ENCODE measurements at regions not wholly inside any gene's neighbourhood (a gene's known extent, or its start where the extent isn't known, plus 50 kb on each side); places are given as distances from the start of the nearest gene placed in this dataset.
"Not testable (repeated sequence)": the region's sequence is repeated elsewhere in the genome, so short reads cannot be mapped to it uniquely, and the experiment has no call there.

DNA sequence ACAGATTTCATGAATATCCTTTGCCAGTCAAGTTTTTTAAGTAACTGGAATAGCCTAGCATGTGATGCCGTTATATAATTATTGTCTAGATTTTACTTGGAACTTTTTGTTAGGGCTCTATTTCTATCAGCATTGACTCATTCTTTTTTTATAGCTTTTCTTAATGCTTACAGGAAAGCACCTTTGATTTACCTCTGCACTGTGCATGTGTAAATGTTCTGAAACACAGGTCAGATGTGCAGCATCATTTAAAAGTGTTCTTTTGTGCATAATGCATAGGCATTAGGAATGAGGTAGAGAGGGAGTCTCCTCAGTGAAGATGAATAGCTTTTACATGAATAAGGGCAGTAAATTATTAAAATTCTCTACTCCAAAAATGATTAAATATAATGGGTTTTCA, 669.3 kb upstream of the MBL2 start:
- no peaks in the 10 kb centered on the region for H4K20me1 ChIP-seq (ENCODE audit: low read depth)
- no peaks in the 10 kb centered on the region for H3F3A ChIP-seq (ENCODE audit: low read depth)
- no peak overlapping the region for H3K4me2 ChIP-seq
- peaks cover 3% of the 10 kb centered on the region for H3K4me1 Mint-ChIP-seq
- no peaks in the 10 kb centered on the region for H3K36me3 ChIP-seq
- H3K27me3 Mint-ChIP-seq (ENCODE audit: insufficient read depth, low read depth): peaks cover 2% of the 10 kb centered on the region
- no peak overlapping the region for H3K27ac ChIP-seq
- DNase-seq (ENCODE audit: low spot score): no peak
- H3K9ac ChIP-seq: no peak overlapping the region
- no peaks in the 10 kb centered on the region for H3K9me3 ChIP-seq (ENCODE audit: low read depth)
- H3K4me1 ChIP-seq: peaks cover 12% of the 10 kb centered on the region
- no peaks in the 10 kb centered on the region for H3K79me2 ChIP-seq (ENCODE audit: low read depth)
- TF ChIP-seq EZH2 (IDR thresholded peaks at IDR 0.05) (no peak), EZH2phosphoT487 (IDR thresholded peaks at IDR 0.05) (no peak)
- TF ChIP-seq, protein P1, sequence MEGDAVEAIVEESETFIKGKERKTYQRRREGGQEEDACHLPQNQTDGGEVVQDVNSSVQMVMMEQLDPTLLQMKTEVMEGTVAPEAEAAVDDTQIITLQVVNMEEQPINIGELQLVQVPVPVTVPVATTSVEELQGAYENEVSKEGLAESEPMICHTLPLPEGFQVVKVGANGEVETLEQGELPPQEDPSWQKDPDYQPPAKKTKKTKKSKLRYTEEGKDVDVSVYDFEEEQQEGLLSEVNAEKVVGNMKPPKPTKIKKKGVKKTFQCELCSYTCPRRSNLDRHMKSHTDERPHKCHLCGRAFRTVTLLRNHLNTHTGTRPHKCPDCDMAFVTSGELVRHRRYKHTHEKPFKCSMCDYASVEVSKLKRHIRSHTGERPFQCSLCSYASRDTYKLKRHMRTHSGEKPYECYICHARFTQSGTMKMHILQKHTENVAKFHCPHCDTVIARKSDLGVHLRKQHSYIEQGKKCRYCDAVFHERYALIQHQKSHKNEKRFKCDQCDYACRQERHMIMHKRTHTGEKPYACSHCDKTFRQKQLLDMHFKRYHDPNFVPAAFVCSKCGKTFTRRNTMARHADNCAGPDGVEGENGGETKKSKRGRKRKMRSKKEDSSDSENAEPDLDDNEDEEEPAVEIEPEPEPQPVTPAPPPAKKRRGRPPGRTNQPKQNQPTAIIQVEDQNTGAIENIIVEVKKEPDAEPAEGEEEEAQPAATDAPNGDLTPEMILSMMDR (IDR thresholded peaks at IDR 0.05): no peak
- peaks cover 5% of the 10 kb centered on the region for H3K9me3 Mint-ChIP-seq
- H2AFZ ChIP-seq (replicated peaks): no peak overlapping the region
- no peaks in the 10 kb centered on the region for H3K27me3 ChIP-seq
- no peak overlapping the region for H3K27ac Mint-ChIP-seq
- H3K36me3 Mint-ChIP-seq: no peaks in the 10 kb centered on the region
- no peak overlapping the region for H3K4me3 Mint-ChIP-seq
- H3K4me3 ChIP-seq: no peak overlapping the region

DNA sequence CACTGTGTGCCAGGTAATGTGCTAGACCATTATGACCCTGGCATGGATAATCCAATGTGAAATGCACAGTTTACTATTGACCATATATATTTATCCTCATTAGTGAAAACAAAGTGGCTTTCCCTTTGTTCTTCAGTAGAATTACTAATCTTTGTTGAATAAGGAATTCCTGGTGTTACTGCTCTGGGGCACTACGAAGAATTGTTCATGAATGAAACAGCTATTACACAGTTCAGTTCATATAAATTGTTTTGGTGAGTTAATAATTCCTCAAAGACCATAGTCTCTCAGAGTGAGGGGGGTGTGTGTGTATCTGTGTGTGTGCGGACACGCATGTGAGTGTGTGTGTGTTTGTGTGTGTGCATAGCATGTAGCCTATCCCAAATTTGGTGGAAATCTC, 668.0 kb upstream of the MBL2 start:
- Histone ChIP-seq H2AFZ (replicated peaks) (no peak overlapping the region), H3K27me3 (no peaks in the 10 kb centered on the region), H3K4me1 (peaks cover 12% of the 10 kb centered on the region), H3K4me3 (no peak overlapping the region), H3K36me3 (no peaks in the 10 kb centered on the region), H3K9ac (no peak overlapping the region), H3K9me3 (ENCODE audit: low read depth) (no peaks in the 10 kb centered on the region), H3K27ac (no peak overlapping the region), H3K4me2 (no peak overlapping the region), H3F3A (ENCODE audit: low read depth) (no peaks in the 10 kb centered on the region), H3K79me2 (ENCODE audit: low read depth) (no peaks in the 10 kb centered on the region), H4K20me1 (ENCODE audit: low read depth) (no peaks in the 10 kb centered on the region)
- no peaks in the 10 kb centered on the region for H3K36me3 Mint-ChIP-seq
- peaks cover 2% of the 10 kb centered on the region for H3K27me3 Mint-ChIP-seq (ENCODE audit: insufficient read depth, low read depth)
- H3K4me1 Mint-ChIP-seq: peaks cover 3% of the 10 kb centered on the region
- H3K9me3 Mint-ChIP-seq: peaks cover 4% of the 10 kb centered on the region
- TF ChIP-seq EZH2phosphoT487 (IDR thresholded peaks at IDR 0.05) (no peak), EZH2 (IDR thresholded peaks at IDR 0.05) (no peak)
- TF ChIP-seq, protein P1 (IDR thresholded peaks at IDR 0.05): no peak
- DNase-seq (ENCODE audit: low spot score): no peak
- no peak overlapping the region for H3K4me3 Mint-ChIP-seq
- no peak overlapping the region for H3K27ac Mint-ChIP-seq

DNA sequence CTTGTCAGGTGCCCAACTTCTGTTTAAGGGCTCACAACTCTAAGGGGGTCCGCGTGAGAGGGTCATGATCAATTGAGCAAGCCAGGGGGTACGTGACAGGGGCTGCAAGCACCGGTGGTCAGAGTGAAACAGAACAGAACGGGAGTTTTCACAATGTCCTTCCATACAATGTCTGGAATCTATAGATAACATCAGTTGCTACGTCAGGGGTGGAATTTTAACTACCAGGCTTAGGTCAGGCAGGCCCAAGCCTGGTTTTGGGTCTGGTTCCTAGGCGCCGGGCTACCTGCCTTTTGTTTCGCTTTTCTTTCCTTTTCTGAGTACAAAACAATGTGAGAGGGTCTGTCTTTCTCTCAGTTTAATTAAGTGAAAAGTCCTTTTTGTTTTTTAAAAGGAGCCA, 666.5 kb upstream of the MBL2 start:
- H3K27me3 ChIP-seq; DNase-seq (ENCODE audit: low spot score); H3K9ac ChIP-seq; H3K4me3 ChIP-seq; H3K36me3 Mint-ChIP-seq; H3F3A ChIP-seq (ENCODE audit: low read depth); H3K4me1 Mint-ChIP-seq; H3K79me2 ChIP-seq (ENCODE audit: low read depth); H3K9me3 Mint-ChIP-seq; H3K27ac Mint-ChIP-seq; H3K9me3 ChIP-seq (ENCODE audit: low read depth); H3K27me3 Mint-ChIP-seq (ENCODE audit: insufficient read depth, low read depth); H2AFZ ChIP-seq (replicated peaks); H4K20me1 ChIP-seq (ENCODE audit: low read depth); H3K36me3 ChIP-seq; H3K27ac ChIP-seq; H3K4me3 Mint-ChIP-seq; H3K4me2 ChIP-seq: not testable (repeated sequence)
- H3K4me1 ChIP-seq: peaks cover 12% of the 10 kb centered on the region

DNA sequence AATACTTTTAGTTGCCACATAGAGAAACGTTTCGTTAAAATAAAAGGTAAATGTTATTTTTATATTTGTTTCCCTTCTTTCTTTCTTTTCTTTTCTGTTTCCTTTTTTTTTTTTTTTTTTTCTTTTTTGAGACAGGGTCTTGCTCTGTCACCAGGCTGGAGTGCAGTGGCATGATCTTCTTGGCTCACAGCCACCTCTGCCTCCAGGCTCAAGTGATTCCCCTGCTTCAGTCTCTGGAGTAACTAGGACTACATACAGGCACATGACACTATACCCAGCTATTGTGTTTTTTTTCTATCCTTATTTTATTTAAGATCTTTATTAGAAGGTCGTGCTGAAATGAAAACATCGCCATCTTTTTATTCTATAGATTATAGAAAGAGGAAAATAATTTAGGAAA, 661.8 kb upstream of the MBL2 start:
- no peaks in the 10 kb centered on the region for H4K20me1 ChIP-seq (ENCODE audit: low read depth)
- TF ChIP-seq EZH2 (IDR thresholded peaks at IDR 0.05): no peak
- TF ChIP-seq, protein P1 (IDR thresholded peaks at IDR 0.05): no peak
- TF ChIP-seq EZH2phosphoT487 (IDR thresholded peaks at IDR 0.05): no peak
- no peak overlapping the region for H3K9ac ChIP-seq
- no peak overlapping the region for H3K27ac ChIP-seq
- H3K36me3 Mint-ChIP-seq: no peaks in the 10 kb centered on the region
- no peaks in the 10 kb centered on the region for H3K9me3 ChIP-seq (ENCODE audit: low read depth)
- H3K27ac Mint-ChIP-seq: no peak overlapping the region
- H2AFZ ChIP-seq (replicated peaks): no peak overlapping the region
- peaks cover 9% of the 10 kb centered on the region for H3K4me1 ChIP-seq
- H3K79me2 ChIP-seq (ENCODE audit: low read depth): no peaks in the 10 kb centered on the region
- H3K27me3 Mint-ChIP-seq (ENCODE audit: insufficient read depth, low read depth): no peaks in the 10 kb centered on the region
- H3K36me3 ChIP-seq: no peaks in the 10 kb centered on the region
- H3K4me1 Mint-ChIP-seq: peaks cover 3% of the 10 kb centered on the region
- no peaks in the 10 kb centered on the region for H3K27me3 ChIP-seq
- no peak for DNase-seq (ENCODE audit: low spot score)
- H3K4me3 ChIP-seq: no peak overlapping the region
- H3K9me3 Mint-ChIP-seq: no peaks in the 10 kb centered on the region
- no peak overlapping the region for H3K4me3 Mint-ChIP-seq
- H3K4me2 ChIP-seq: no peak overlapping the region
- H3F3A ChIP-seq (ENCODE audit: low read depth): no peaks in the 10 kb centered on the region
